ENCODE measurements at regions not wholly inside any gene's neighbourhood (a gene's known extent, or its start where the extent isn't known, plus 50 kb on each side); places are given as distances from the start of the nearest gene placed in this dataset.

GRCh38 chr6:71510057-71510713 lies 221.6 kb downstream of the OGFRL1 start:
- no peak for TF ChIP-seq POLR2A (IDR thresholded peaks at IDR 0.05)
- peak in 5 of 6 experiments; percentile 38 to 64 (median 49) for TF ChIP-seq CTCF (IDR thresholded peaks at IDR 0.05)
